ENCODE measurements at regions not wholly inside any gene's neighbourhood (a gene's known extent, or its start where the extent isn't known, plus 50 kb on each side); places are given as distances from the start of the nearest gene placed in this dataset.

DNA sequence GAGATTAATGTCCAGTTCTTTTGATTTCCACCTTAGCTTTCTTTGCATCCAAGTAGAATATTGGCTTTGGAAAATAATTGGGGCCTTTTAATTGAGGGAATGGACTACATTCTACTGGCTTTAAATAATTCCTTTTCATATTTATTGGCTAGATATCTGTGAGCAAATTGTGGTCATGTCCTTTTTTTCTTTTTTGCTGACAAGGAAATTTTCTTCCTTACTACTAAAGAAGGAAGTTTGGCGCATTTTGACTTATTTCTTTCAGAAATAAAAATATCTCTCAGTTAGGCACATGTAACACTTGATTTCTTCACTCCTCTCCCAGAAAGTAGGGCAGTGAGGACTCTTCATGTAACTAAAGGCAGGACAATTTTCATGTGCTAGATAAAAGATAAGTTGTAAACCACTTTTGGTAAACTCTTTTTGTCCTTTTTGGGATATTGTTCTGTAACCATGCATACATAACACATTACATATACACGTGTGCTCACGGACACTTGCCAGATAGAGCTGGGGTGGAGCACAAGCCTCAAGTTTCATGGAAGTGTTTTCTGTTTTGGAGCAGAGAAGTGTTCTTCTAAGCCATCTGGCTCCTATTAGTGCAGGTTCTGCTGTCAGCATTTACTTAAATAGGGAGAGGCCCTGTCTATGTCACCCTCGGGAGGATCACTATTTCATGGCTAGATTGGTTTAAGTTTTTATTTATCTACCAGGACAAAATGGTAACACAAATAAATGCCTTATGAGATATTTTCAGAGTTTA is 85.1 kb upstream of the LRIG3 start:
- TF ChIP-seq, protein P1, sequence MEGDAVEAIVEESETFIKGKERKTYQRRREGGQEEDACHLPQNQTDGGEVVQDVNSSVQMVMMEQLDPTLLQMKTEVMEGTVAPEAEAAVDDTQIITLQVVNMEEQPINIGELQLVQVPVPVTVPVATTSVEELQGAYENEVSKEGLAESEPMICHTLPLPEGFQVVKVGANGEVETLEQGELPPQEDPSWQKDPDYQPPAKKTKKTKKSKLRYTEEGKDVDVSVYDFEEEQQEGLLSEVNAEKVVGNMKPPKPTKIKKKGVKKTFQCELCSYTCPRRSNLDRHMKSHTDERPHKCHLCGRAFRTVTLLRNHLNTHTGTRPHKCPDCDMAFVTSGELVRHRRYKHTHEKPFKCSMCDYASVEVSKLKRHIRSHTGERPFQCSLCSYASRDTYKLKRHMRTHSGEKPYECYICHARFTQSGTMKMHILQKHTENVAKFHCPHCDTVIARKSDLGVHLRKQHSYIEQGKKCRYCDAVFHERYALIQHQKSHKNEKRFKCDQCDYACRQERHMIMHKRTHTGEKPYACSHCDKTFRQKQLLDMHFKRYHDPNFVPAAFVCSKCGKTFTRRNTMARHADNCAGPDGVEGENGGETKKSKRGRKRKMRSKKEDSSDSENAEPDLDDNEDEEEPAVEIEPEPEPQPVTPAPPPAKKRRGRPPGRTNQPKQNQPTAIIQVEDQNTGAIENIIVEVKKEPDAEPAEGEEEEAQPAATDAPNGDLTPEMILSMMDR (conservative IDR thresholded peaks at IDR 0.05; ENCODE audit: low read depth, low read length) = no peak
- TF ChIP-seq EZH2 (IDR thresholded peaks at IDR 0.05; ENCODE audit: borderline replicate concordance, low read depth, low read length, poor library complexity, severe bottlenecking) = no peak
